NCI-H2029 (cell line): ENCODE measurements at regions not wholly inside any gene's neighbourhood (a gene's known extent, or its start where the extent isn't known, plus 50 kb on each side); places are given as distances from the start of the nearest gene placed in this dataset.

Experiments used
- DNase-seq: peaks from one replicate; lab custom pipeline; 2025; lab: John Stamatoyannopoulos, UW

DNA sequence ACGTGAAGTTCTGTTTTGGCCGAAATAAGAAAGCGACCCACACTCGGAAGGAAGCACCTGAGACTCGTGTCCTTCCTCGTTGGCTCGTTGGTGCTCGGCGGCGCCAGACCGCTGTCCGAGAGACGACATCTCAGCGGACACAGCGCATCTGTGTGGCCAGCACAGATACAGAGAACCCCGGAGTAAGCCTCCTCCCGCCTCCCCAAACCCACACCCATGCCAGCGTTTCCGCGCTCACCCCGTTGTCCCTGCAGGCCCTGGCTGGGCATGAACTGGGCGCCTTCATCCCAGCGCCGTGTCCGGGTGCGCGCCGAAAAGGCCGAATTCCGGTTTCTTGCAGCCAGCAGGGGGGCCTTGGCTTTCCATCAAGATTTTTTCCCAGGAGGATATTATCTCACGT lies 127.6 kb downstream of the SOX1 start:
- no peak for DNase-seq

- DNase-seq = no peak
Observed at GRCh38 chr13:112198396-112199010, 131.6 kb downstream of the SOX1 start.

GRCh38 chr13:112200200-112200599 lies 133.3 kb downstream of the SOX1 start:
- no peak for DNase-seq

- DNase-seq = no peak
Observed at GRCh38 chr13:112202266-112202665, 135.3 kb downstream of the SOX1 start.

DNA sequence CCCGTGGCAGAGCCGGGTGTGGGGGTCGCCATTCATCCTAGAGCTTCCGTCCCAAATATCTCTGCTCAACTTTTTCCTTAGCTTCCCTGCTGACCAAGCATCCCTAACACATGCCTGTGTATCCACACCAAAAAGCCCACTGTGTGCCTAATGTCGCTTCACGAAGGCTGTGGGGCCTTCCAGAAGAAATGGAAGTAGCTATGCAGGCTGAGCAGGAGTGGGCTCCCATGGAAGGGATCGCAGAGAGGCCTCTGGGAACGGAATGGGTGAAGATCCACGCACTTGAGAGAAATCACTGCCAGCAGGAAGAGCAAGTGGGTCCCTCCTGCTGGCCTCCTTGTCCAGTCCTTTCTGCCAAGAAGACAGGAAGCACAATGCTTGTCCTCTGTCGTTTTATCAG lies 136.0 kb downstream of the SOX1 start:
- DNase-seq = no peak

DNA sequence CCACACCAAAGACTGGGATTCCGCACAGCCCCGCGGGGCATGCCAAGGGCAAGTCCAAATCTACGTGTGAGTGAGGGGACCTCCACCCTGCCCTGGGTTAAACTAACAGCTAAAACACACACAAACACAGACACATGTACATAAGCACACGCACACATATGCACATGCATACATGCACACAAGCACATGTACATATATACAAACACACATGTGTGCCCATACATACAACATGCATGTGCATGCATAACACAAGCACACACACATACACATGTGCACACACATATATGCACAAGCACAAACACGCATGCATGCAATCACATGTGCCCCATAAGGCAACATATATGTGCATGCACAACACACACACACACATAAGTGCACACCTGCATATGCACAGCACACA lies 136.7 kb downstream of the SOX1 start:
- no peak for DNase-seq

GRCh38 chr13:112204346-112205327 lies 137.7 kb downstream of the SOX1 start:
- no peak for DNase-seq

DNA sequence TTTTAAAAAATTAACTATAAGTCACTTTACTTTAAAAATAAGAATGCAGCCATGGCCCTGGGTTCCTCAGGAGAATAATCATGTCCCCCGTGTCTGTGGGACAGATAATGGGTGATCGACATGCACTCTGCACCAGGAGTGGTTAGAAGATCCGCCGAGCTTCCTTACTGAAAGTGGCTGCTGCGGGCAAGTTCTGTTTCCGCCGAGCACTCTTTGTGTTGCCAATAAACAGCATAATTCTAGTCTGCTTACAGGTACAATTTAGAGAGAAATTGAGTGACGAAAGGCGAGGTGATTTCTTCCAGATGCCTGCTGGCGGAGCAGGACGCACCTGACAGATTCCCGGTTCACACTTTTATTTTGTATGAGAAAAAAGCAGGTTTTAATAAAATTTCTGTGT lies 139.0 kb downstream of the SOX1 start:
- no peak for DNase-seq

DNA sequence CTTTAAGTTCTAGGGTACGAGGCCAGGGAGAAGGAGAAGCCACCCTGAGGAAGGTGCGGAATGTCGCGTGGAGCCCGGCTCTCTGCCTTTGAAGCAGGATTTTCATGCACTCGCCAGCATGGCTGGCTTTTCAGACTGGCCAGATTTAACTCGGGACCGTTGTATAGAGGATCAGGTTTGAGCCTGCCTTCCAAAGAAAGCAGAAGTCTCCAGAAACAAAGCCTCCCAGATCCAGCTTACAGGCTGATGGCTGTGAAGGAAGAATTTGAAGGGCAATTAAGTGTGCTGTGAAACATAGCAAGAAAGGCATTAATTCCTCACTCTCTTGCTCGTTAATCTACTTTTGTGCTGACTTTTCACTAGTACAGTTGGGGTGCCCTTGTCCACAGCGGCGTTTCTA lies 140.2 kb downstream of the SOX1 start:
- DNase-seq = no peak

DNA sequence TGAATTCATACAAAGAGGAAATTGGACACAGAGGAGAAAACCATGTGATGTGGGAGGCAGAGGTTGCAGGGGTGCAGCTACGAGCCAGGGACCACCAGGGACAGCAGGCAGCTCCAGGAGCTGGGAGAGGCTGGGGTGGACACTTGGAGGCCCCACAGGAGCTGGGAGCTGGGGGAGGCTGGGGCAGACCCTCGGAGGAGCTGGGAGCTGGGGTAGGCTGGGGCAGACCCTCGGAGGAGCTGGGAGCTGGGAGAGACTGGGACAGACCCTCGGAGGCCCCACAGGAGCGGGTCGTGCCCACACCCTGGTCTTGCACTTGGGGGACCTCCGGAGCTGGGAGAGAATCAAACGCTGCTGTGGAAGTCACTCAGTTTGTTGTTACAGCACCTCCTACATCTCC lies 141.7 kb downstream of the SOX1 start:
- no peak for DNase-seq

DNA sequence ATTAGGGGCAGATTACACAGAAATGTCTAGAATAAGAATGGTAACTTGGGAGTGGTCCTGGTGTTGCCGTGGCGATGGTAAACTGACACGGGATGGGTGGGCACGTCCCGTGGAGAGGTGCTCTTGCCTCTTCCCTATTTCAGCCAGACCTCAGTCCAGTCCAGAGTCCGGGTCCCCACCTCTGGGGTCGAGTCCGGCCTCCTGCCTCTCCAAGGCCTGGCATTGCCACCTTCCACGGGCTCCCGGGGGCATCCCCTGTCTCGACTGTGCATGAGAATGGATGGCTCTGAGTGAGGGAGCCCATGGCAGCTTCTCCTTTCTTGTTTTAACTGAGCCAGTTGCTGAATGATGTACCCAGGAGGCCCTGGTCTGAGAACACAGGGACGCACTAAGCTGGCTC lies 142.3 kb downstream of the SOX1 start:
- no peak for DNase-seq

- no peak for DNase-seq
Observed at GRCh38 chr13:112209711-112210110, 142.8 kb downstream of the SOX1 start.

- DNase-seq = no peak
Observed at GRCh38 chr13:112210371-112210770, 143.4 kb downstream of the SOX1 start.

- DNase-seq = no peak
Observed at GRCh38 chr13:112212533-112212932, 145.6 kb downstream of the SOX1 start.

GRCh38 chr13:112213467-112214255 lies 146.7 kb downstream of the SOX1 start:
- DNase-seq = peak; percentile 90

DNA sequence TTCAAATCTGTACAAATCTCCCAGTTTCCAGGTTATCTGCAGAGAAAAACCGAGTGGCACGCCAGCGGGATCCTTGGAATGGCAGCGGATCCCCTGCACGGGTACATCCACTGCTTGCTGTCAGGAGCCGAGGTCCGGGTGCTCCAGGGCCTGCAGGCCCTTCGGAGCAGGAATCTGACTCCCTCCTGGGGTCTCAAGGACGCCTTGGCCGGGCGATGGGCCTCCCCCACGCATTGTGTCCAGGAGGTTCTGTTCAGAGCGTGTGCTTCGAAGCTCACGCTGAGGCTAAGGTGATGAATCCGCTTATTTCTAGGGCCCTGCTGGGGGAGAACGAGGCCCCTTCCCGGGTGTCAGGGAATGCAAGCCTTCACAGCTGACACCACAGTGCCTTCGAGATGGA lies 148.9 kb downstream of the SOX1 start:
- no peak for DNase-seq

- DNase-seq = no peak
Observed at GRCh38 chr13:112217431-112217830, 150.5 kb downstream of the SOX1 start.

GRCh38 chr13:112218416-112218815 lies 151.5 kb downstream of the SOX1 start:
- no peak for DNase-seq

GRCh38 chr13:112219740-112220139 lies 152.8 kb downstream of the SOX1 start:
- no peak for DNase-seq

GRCh38 chr13:112220296-112220875 lies 153.4 kb downstream of the SOX1 start:
- DNase-seq = no peak

GRCh38 chr13:112220925-112221324 lies 154.0 kb downstream of the SOX1 start:
- no peak for DNase-seq

DNA sequence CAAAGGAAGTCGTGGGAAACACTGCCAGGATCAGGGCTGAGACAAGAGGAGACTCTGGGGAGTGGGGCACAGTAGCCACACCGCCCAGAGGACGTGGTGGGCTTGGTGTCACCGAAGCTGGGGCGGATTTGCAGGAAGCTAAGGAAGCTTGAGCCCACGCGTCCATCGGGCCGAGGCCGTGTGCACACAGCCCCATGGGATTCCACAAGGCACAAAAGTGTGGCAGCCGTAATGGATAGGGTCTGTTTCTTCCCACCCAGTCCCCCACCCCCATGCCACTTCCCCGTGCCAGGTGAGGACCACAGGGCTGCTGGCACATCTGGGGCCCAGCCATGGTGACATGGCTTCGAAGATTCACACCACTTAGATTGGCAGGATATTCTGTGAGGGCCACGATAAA lies 153.2 kb upstream of the SPACA7 start:
- DNase-seq = no peak
